Sigmoid colon (tissue), 6 donors: ENCODE measurements at regions not wholly inside any gene's neighbourhood (a gene's known extent, or its start where the extent isn't known, plus 50 kb on each side); places are given as distances from the start of the nearest gene placed in this dataset.

Experiments used
- DNase-seq: peaks from one replicate; pipeline ENCODE4 v3.0.0-alpha.2; 2019
- H3K27ac ChIP-seq, 4 donors: fragments of 200-600 bp; sonication (generic); one replicate each; pipeline ENCODE4 v1.5.1; 2016 to 2019; ENCODE audit warnings: mild to moderate bottlenecking in 1 of 4
- H3K27me3 ChIP-seq, 3 donors: fragments of 200-600 bp; sonication (generic); one replicate each; pipeline ENCODE4 v1.5.1; 2019; ENCODE audit warnings: mild to moderate bottlenecking in 1 of 3
- H3K36me3 ChIP-seq, 4 donors: fragments of 200-600 bp; sonication (generic); one replicate each; pipeline ENCODE4 v1.5.1; 2016 to 2019
- H3K4me1 ChIP-seq, 4 donors: fragments of 200-600 bp; sonication (generic); one replicate each; pipeline ENCODE4 v1.5.1; 2017 to 2019
- H3K4me3 ChIP-seq, 4 donors: fragments of 200-600 bp; sonication (generic); one replicate each; pipeline ENCODE4 v1.5.1; 2017 to 2019; ENCODE audit warnings: mild to moderate bottlenecking in 2 of 4, moderate library complexity in 1 of 4
- H3K9me3 ChIP-seq, 4 donors: fragments of 200-600 bp in 3 of 4; sonication (generic) in 3 of 4; one replicate each; pipeline versions ENCODE4 v1.5.1 to v1.6.1; 2013 to 2019
- EP300 ChIP-seq, 4 donors: sonication (generic); formaldehyde crosslinking; IDR thresholded peaks; one replicate each; pipeline ENCODE4 v1.6.1; 2017; ENCODE audit warnings: antibody characterized with exemption in 4 of 4
- POLR2A ChIP-seq, 2 donors: fragments of 450-650 bp; IDR thresholded peaks; one replicate each; pipeline ENCODE4 v1.6.1; 2016; ENCODE audit warnings: antibody characterized with exemption in 2 of 2, mild to moderate bottlenecking in 2 of 2, moderate library complexity in 2 of 2
- POLR2AphosphoS5 ChIP-seq, 4 donors: sonication (generic); formaldehyde crosslinking; IDR thresholded peaks; one replicate each; pipeline ENCODE4 v1.6.1; 2017; ENCODE audit warnings: antibody characterized with exemption in 4 of 4
- whole genome bisulfite sequencing, 2 donors: extraction: QIAGEN DNeasy Blood & Tissue Kit; methylation state at CpG; one replicate each; pipeline ENCODE4 v1.1.7; 2013; 5-methylcytosine and 5-hydroxymethylcytosine counted together
- intact Hi-C: fragments of 100-400 bp; cut with DNase I; formaldehyde crosslinking; loops from one replicate; pipeline ENCODE4 v1.15.1; 2023
- TF ChIP-seq, protein P1 (sequence below), 4 experiments: fragments of 450-650 bp in 3 of 4; fragments of 200-600 bp in 1 of 4; IDR thresholded peaks; one replicate each; pipeline ENCODE4 v1.5.1; 2016 to 2019; ENCODE audit warnings: antibody characterized with exemption in 4 of 4, mild to moderate bottlenecking in 3 of 4, moderate library complexity in 2 of 4
- donor health status: healthy with polysubstance abuse.
- donor health status: healthy.

DNA sequence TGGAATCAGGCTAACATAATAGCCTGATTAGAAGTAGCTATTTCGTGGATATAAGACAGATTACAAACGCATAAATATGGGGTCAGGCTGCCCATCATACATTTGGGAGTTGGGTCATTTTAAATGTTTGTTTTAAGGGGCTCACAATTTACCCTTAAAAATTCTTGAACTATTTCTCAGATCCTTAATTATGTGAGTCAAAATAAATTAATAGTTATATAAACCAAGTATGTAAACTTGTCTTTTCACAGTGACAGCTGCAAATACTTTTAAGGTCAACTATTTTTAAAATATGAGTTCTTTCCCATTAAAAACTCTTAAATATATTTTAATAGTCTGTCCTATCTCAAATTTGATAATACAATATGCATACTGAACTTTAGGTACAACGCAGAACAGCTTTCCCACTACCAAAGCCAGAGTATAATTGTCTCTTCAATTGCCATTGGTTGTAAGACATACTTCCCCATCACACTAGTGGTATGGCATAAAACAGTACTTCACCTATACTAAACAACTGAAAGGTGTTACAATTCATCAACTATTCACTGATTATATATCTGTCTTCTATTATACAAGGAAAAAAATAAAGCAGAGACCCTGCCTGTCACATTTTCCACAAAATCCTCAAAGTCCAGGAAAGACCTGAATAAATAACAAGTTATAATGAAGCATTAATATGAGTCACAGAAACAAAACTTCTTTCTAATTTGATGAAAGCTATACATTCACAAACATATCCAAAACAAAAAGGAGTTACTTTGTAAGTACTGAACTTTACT, 80.8 kb upstream of the COL21A1 start:
- no peaks in the 10 kb centered on the region for H3K36me3 ChIP-seq
- intact Hi-C loops: no loop called here

DNA sequence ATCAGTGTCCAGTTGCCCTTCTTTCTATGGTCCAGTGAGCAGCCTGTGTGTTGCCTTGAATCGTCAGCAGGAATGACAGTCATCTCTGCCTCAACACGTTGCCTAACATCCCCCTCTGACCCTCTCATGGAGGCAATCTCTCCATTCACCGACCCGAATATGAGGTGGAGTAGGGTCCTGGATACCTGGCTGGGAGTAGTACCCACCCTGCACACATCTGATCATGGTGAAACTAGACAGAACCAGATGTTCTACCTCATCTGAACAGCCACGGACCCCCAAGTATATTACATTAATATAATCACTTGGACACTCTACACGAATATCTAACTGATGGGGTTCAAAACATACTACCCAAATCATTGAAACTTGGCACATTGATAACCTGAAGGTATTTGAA, 77.0 kb upstream of the COL21A1 start:
- H3K4me3 ChIP-seq: no peak overlapping the region
- no peaks in the 10 kb centered on the region for H3K36me3 ChIP-seq
- H3K27ac ChIP-seq: no peak overlapping the region
- TF ChIP-seq POLR2AphosphoS5 (IDR thresholded peaks at IDR 0.05): no peak
- no peak for TF ChIP-seq EP300 (IDR thresholded peaks at IDR 0.05)
- TF ChIP-seq, protein P1, sequence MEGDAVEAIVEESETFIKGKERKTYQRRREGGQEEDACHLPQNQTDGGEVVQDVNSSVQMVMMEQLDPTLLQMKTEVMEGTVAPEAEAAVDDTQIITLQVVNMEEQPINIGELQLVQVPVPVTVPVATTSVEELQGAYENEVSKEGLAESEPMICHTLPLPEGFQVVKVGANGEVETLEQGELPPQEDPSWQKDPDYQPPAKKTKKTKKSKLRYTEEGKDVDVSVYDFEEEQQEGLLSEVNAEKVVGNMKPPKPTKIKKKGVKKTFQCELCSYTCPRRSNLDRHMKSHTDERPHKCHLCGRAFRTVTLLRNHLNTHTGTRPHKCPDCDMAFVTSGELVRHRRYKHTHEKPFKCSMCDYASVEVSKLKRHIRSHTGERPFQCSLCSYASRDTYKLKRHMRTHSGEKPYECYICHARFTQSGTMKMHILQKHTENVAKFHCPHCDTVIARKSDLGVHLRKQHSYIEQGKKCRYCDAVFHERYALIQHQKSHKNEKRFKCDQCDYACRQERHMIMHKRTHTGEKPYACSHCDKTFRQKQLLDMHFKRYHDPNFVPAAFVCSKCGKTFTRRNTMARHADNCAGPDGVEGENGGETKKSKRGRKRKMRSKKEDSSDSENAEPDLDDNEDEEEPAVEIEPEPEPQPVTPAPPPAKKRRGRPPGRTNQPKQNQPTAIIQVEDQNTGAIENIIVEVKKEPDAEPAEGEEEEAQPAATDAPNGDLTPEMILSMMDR (IDR thresholded peaks at IDR 0.05): no peak
- TF ChIP-seq POLR2A (IDR thresholded peaks at IDR 0.05): no peak
- intact Hi-C loops: no loop called here
- H3K27me3 ChIP-seq: no peaks in the 10 kb centered on the region
- no peak for DNase-seq
- 39 to 43% methylated on average over 6 of the region's 6 CpGs for WGBS, 2 donors
- peaks cover 0 to 20% (median 19%) of the 10 kb centered on the region in 4 donors for H3K4me1 ChIP-seq
- H3K9me3 ChIP-seq: no peaks in the 10 kb centered on the region

More for the DNA sequence above, 80.8 kb upstream of the COL21A1 start:
- 71 to 78% methylated on average over 3 of the region's 3 CpGs for WGBS, 2 donors
- H3K27ac ChIP-seq: peak overlapping the region in 1 of 4 donors; percentile 34
- no peak for DNase-seq
- no peak for TF ChIP-seq EP300 (IDR thresholded peaks at IDR 0.05)
- TF ChIP-seq, protein P1 (IDR thresholded peaks at IDR 0.05): no peak
- no peak for TF ChIP-seq POLR2AphosphoS5 (IDR thresholded peaks at IDR 0.05)
- TF ChIP-seq POLR2A (IDR thresholded peaks at IDR 0.05): no peak
- peaks cover 0 to 24% (median 23%) of the 10 kb centered on the region in 4 donors for H3K4me1 ChIP-seq
- H3K27me3 ChIP-seq: no peaks in the 10 kb centered on the region
- no peak overlapping the region for H3K4me3 ChIP-seq
- no peaks in the 10 kb centered on the region for H3K9me3 ChIP-seq

DNA sequence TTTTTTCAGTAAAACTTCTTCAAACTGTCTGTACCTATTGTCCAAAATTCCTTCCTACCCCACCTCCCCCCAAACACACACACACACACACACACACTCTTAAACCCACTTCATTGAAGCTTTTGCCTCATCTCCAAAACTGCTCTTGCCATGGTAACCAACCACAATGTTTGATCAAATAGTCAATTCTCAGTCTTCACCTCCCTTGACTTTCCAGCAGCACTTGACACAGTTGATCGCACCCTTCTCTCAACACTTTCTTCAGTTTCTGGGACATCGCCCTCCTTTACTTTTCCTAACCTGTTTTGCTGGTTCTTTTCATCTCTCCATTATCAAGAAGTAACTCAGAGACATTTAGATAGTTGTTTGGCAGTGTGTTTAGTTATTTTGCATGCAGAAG, 71.5 kb upstream of the COL21A1 start:
- intact Hi-C loops: no loop called here
- no peak overlapping the region for H3K27ac ChIP-seq
- no peaks in the 10 kb centered on the region for H3K27me3 ChIP-seq
- no peak overlapping the region for H3K4me3 ChIP-seq
- H3K9me3 ChIP-seq: no peaks in the 10 kb centered on the region
- H3K4me1 ChIP-seq: no peaks in the 10 kb centered on the region
- no peak for TF ChIP-seq POLR2AphosphoS5 (IDR thresholded peaks at IDR 0.05)
- TF ChIP-seq POLR2A (IDR thresholded peaks at IDR 0.05): no peak
- no peak for TF ChIP-seq EP300 (IDR thresholded peaks at IDR 0.05)
- TF ChIP-seq, protein P1 (IDR thresholded peaks at IDR 0.05): no peak
- 95 to 97% methylated on average over 2 of the region's 2 CpGs for WGBS, 2 donors
- DNase-seq: no peak
- H3K36me3 ChIP-seq: no peaks in the 10 kb centered on the region

DNA sequence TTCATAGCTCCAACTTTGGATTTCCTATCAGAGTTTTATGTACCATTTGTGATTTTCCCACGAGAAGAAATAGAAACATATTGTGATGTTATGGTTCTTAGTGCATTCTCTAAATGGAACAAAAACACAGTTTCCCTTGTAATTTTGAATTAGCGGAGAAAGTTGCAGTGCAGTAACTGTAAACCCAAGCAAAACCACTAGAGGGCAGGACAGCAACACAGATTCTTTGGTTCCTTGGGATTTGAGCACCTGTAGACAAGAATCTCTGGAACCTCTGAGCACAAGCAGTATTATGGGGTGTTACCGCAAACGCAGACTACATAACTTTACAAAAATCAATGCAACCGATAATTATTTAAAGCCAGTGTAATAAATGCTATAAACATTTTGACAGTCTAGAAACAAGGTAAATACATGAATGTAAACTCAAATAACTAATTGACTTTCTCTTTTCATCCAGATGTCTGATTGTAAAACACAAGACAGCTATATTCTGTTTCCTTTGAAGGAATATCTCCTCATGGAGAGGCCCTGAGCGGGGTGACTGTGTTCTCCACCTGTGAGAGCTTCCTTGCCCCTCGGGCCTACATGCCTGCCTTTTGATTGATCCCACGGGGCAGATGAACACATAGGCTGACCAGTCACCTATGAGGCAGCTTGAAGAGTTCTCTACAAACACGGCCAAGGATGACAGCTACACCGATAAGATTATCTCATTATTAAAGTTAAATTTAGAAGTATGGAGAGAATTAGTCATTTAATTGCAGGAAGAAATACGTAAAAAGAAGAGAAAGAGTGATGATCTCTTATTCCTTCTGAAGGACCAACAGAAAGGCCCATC, 67.5 kb upstream of the COL21A1 start:
- Histone ChIP-seq H3K36me3 (no peaks in the 10 kb centered on the region), H3K9me3 (no peaks in the 10 kb centered on the region), H3K27me3 (no peaks in the 10 kb centered on the region), H3K4me3 (no peak overlapping the region), H3K27ac (no peak overlapping the region), H3K4me1 (peaks cover 0 to 2% (median 0%) of the 10 kb centered on the region in 4 donors)
- 75 to 87% methylated on average over 11 of the region's 11 CpGs for WGBS, 2 donors
- no peak for DNase-seq
- intact Hi-C loops: loop anchor here (2.0 kb wide), 1 partner anchor 280 kb away; no protein-coding TSS in a partner anchor
- TF ChIP-seq EP300 (IDR thresholded peaks at IDR 0.05): no peak
- TF ChIP-seq, protein P1 (IDR thresholded peaks at IDR 0.05): peak; percentile 28 to 83 (median 72)
